ENCODE measurements at regions not wholly inside any gene's neighbourhood (a gene's known extent, or its start where the extent isn't known, plus 50 kb on each side); places are given as distances from the start of the nearest gene placed in this dataset.

DNA sequence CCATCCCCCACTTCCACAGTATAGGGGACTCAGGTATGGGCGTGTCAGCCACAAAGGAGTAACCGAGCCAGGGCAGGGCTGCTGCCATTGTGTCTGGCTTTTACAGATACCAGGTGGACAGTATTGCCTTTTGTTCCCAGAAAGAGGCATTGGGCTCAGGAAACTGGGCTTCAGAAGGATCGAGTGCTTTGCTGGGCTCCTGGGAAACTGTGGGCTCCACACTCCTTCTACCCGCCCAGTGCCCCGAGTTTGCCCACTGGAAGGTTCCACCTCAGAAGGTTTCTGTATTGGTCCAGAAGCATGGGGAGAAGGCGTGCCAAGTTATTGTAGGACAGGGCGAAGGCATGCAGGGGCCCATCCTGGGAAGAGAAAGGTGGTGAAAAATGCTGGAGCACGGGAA lies 894.4 kb downstream of the TBC1D22A start:
- intact Hi-C loops (cut with DNase I), result no loop called here

DNA sequence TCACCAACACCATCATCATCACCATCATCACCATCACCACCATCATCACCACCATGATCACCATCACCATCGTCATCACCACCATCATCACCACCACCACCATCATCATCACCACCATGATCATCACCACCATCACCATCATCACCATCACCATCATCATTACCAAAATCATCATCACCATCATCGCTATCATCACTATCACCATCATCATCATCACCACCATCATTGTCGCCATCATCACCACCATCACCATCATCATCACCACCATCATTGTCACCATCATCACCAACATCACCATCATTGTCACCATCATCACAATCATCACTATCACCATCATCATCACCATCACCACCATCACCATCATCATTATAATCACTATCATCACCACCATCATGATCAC lies 893.5 kb downstream of the TBC1D22A start:
- Histone ChIP-seq H3K9me3 (no peaks in the 10 kb centered on the region), H3K4me3 (no peak overlapping the region), H3K36me3 (no peaks in the 10 kb centered on the region), H3K4me1 (no peaks in the 10 kb centered on the region), H3K27ac (no peak overlapping the region), H3K27me3 (no peaks in the 10 kb centered on the region)
- intact Hi-C loops (cut with DNase I), result no loop called here
- DNase-seq, result no peak
- WGBS, 2 donors, result 63 to 65% methylated on average over 3 of the region's 3 CpGs
- TF ChIP-seq, protein P1, sequence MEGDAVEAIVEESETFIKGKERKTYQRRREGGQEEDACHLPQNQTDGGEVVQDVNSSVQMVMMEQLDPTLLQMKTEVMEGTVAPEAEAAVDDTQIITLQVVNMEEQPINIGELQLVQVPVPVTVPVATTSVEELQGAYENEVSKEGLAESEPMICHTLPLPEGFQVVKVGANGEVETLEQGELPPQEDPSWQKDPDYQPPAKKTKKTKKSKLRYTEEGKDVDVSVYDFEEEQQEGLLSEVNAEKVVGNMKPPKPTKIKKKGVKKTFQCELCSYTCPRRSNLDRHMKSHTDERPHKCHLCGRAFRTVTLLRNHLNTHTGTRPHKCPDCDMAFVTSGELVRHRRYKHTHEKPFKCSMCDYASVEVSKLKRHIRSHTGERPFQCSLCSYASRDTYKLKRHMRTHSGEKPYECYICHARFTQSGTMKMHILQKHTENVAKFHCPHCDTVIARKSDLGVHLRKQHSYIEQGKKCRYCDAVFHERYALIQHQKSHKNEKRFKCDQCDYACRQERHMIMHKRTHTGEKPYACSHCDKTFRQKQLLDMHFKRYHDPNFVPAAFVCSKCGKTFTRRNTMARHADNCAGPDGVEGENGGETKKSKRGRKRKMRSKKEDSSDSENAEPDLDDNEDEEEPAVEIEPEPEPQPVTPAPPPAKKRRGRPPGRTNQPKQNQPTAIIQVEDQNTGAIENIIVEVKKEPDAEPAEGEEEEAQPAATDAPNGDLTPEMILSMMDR (IDR thresholded peaks at IDR 0.05), result no peak
- no peak for TF ChIP-seq POLR2A (IDR thresholded peaks at IDR 0.05)

More for the DNA sequence above, 894.4 kb downstream of the TBC1D22A start:
- H3K4me1 ChIP-seq, result no peaks in the 10 kb centered on the region
- H3K27me3 ChIP-seq, result no peaks in the 10 kb centered on the region
- TF ChIP-seq, protein P1 (IDR thresholded peaks at IDR 0.05), result no peak
- no peak for TF ChIP-seq POLR2A (IDR thresholded peaks at IDR 0.05)
- no peak overlapping the region for H3K27ac ChIP-seq
- no peaks in the 10 kb centered on the region for H3K36me3 ChIP-seq
- DNase-seq, result no peak
- WGBS, 2 donors, result 69 to 78% methylated on average over 7 of the region's 8 CpGs
- H3K4me3 ChIP-seq, result no peak overlapping the region
- no peaks in the 10 kb centered on the region for H3K9me3 ChIP-seq

DNA sequence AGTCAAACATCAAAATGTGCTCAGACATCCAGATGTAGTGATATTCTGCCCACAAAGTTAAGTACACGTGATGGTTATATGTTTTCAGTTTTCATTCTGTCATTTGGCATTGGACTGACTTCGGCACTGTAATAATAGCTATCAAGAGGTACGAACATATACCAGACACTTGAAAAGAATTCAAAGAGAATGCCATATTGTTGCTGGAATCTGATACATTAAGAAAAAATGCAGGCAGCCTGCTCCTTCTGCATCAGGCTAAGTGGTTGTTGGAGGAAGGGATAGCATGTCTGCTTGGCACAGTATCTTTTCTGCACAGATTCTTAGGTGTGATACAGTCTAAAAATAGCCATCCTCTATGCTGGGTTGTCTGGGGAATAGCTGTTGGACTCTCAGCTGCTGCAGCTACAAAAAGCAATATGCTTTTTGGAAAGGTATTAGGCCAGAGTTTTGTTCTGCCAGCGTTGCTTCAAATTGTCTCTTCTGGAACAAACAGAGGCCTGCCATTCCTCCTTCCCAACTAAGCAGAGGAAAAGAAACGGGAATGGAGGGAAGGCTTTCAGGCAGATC lies 892.6 kb downstream of the TBC1D22A start:
- H3K4me3 ChIP-seq, result no peak overlapping the region
- no peaks in the 10 kb centered on the region for H3K9me3 ChIP-seq
- H3K27ac ChIP-seq, result no peak overlapping the region
- intact Hi-C loops (cut with DNase I), result no loop called here
- no peaks in the 10 kb centered on the region for H3K27me3 ChIP-seq
- DNase-seq, result no peak
- no peak for TF ChIP-seq POLR2A (IDR thresholded peaks at IDR 0.05)
- TF ChIP-seq, protein P1 (IDR thresholded peaks at IDR 0.05), result no peak
- H3K36me3 ChIP-seq, result no peaks in the 10 kb centered on the region
- no peaks in the 10 kb centered on the region for H3K4me1 ChIP-seq
- WGBS, 2 donors, result 74 to 80% methylated on average over 4 to 5 of the region's 5 CpGs

DNA sequence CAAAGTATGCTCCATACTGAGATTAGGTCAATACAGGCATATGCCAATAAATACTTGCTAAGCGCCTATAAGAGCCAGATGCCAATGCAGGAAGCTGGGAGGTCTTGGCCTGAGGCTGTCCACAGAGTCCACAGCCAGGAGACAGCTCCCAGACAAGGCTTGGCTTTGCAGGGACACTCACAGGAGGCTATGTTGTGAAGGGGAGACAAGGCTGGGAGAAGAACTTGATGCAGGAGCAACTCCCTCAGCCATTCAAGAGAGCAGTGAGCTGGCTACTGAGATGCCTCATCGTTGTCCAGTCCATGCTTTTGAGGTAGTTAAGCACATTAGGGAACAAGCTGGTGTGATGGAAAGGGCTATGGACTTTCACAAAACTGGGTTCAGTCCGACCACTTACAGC lies 891.5 kb downstream of the TBC1D22A start:
- no peaks in the 10 kb centered on the region for H3K36me3 ChIP-seq
- 58 to 66% methylated on average over 2 to 3 of the region's 3 CpGs for WGBS, 2 donors
- TF ChIP-seq POLR2A (IDR thresholded peaks at IDR 0.05), result no peak
- TF ChIP-seq, protein P1 (IDR thresholded peaks at IDR 0.05), result no peak
- H3K9me3 ChIP-seq, result no peaks in the 10 kb centered on the region
- H3K4me1 ChIP-seq, result no peaks in the 10 kb centered on the region
- DNase-seq, result no peak
- no peaks in the 10 kb centered on the region for H3K27me3 ChIP-seq
- no peak overlapping the region for H3K27ac ChIP-seq
- intact Hi-C loops (cut with DNase I), result no loop called here
- no peak overlapping the region for H3K4me3 ChIP-seq

DNA sequence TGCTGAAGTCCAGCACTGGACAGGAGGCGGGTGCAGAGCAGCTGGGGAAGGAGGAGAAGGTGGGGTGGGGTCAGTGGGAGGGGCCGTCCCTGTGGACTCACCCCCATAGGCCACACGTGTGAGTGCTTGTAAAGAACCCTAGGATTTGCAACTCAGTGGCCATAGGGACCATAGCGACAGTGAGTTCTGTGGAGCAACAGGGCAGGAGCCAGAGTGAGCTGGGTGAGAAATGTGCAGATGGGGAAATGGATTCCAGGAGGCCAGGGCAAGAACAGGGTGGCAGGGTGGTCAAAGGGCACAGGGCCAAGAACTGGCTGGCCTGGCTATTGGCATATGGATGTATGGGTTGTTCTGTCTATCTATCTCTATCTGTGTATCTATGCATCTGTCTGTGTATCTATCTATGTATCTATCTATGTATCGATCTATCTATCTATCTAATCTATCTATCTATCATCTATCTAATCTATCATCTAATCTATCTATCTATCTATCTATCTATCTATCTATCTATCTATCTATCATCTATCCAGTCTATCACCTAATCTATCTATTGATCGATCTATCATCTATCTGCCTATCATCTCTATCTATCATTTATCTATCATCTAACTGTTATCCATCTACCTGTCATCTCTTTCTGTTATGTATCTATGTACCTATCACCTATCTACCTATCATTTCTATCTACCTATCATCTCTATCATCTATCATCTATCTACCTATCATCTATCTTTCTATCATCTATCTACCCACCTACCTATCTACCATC lies 889.0 kb downstream of the TBC1D22A start:
- no peak overlapping the region for H3K4me3 ChIP-seq
- TF ChIP-seq, protein P1 (IDR thresholded peaks at IDR 0.05), result no peak
- no peak for TF ChIP-seq POLR2A (IDR thresholded peaks at IDR 0.05)
- no peak overlapping the region for H3K27ac ChIP-seq
- no peaks in the 10 kb centered on the region for H3K36me3 ChIP-seq
- peaks cover 0 to 11% (median 0%) of the 10 kb centered on the region in 4 donors for H3K27me3 ChIP-seq
- intact Hi-C loops (cut with DNase I), result no loop called here
- DNase-seq, result no peak
- H3K9me3 ChIP-seq, result no peaks in the 10 kb centered on the region
- no peaks in the 10 kb centered on the region for H3K4me1 ChIP-seq
- WGBS, 2 donors, result 60 to 71% methylated on average over 6 of the region's 6 CpGs

All from esophagus squamous epithelium (tissue), 5 donors.